NB4 (cell line): ENCODE measurements at regions not wholly inside any gene's neighbourhood (a gene's known extent, or its start where the extent isn't known, plus 50 kb on each side); places are given as distances from the start of the nearest gene placed in this dataset.

Experiments
- MYC ChIP-seq: IDR thresholded peaks from 2 replicates; pipeline ENCODE4 v1.6.1; 2011; ENCODE audit warnings: low read depth, low read length
- POLR2A ChIP-seq: IDR thresholded peaks from 2 replicates; pipeline ENCODE4 v1.6.1; 2011; ENCODE audit warnings: mild to moderate bottlenecking; ENCODE audit not compliant: insufficient read length; ENCODE audit errors: extremely low read depth
- TF ChIP-seq, protein P1 (sequence below): IDR thresholded peaks from 2 replicates; pipeline ENCODE4 v1.6.1; 2011; ENCODE audit warnings: low read depth, low read length
- TF ChIP-seq, protein P2 (sequence below): IDR thresholded peaks from one replicate; pipeline ENCODE4 v1.5.1; 2012; ENCODE audit warnings: low read depth, low read length

DNA sequence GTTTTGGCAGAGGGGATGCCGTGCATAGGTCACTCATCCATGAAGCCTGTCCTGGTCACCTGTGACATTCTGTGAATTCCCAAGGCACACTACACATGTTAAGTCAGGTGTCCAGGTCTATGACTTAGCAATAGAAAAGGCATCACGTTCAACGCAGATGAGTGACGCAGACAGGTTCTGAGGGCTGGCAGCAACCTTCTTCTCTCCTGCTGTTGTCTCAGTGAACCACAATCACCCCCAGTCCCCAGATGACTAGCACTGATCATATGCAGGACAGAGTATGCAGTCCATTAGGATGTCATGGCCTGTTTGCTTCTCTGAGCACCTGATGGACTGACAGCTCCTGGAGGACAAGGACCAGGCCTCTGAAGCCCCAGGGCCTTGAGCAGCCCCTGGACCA lies 157.8 kb upstream of the KAZN start:
- TF ChIP-seq, protein P1, sequence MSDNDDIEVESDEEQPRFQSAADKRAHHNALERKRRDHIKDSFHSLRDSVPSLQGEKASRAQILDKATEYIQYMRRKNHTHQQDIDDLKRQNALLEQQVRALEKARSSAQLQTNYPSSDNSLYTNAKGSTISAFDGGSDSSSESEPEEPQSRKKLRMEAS: no peak
- TF ChIP-seq, protein P2, sequence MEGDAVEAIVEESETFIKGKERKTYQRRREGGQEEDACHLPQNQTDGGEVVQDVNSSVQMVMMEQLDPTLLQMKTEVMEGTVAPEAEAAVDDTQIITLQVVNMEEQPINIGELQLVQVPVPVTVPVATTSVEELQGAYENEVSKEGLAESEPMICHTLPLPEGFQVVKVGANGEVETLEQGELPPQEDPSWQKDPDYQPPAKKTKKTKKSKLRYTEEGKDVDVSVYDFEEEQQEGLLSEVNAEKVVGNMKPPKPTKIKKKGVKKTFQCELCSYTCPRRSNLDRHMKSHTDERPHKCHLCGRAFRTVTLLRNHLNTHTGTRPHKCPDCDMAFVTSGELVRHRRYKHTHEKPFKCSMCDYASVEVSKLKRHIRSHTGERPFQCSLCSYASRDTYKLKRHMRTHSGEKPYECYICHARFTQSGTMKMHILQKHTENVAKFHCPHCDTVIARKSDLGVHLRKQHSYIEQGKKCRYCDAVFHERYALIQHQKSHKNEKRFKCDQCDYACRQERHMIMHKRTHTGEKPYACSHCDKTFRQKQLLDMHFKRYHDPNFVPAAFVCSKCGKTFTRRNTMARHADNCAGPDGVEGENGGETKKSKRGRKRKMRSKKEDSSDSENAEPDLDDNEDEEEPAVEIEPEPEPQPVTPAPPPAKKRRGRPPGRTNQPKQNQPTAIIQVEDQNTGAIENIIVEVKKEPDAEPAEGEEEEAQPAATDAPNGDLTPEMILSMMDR: no peak
- no peak for TF ChIP-seq MYC
- TF ChIP-seq POLR2A: no peak
